ENCODE measurements at regions not wholly inside any gene's neighbourhood (a gene's known extent, or its start where the extent isn't known, plus 50 kb on each side); places are given as distances from the start of the nearest gene placed in this dataset.

DNA sequence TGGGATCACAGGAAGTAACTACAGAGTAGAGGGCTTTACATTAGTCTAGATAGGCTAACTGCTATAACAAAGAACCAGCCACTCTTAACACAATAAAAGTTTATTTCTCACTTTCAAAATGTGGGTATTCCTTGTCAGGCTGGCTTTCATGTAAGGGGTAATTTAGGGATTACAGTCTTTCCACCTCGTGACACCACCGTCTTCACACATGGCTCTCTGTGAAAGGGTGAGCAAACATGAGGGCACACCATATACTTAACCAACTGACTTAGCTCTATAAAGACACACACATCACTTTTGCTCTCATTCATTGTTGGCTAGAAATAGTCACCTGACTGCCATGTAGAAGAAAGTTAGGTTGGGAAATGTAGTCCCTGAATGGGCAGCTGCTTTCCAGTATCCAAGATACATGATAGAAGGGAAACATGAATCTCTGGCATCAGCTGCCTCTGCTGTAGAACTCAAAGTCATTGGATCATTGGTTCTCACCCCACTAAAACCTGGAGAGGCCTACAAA, 66.1 kb upstream of the CRY1 start:
- TF ChIP-seq, protein P1, sequence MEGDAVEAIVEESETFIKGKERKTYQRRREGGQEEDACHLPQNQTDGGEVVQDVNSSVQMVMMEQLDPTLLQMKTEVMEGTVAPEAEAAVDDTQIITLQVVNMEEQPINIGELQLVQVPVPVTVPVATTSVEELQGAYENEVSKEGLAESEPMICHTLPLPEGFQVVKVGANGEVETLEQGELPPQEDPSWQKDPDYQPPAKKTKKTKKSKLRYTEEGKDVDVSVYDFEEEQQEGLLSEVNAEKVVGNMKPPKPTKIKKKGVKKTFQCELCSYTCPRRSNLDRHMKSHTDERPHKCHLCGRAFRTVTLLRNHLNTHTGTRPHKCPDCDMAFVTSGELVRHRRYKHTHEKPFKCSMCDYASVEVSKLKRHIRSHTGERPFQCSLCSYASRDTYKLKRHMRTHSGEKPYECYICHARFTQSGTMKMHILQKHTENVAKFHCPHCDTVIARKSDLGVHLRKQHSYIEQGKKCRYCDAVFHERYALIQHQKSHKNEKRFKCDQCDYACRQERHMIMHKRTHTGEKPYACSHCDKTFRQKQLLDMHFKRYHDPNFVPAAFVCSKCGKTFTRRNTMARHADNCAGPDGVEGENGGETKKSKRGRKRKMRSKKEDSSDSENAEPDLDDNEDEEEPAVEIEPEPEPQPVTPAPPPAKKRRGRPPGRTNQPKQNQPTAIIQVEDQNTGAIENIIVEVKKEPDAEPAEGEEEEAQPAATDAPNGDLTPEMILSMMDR (IDR thresholded peaks at IDR 0.05): no peak
- no peaks in the 10 kb centered on the region for H3K27me3 ChIP-seq (ENCODE audit: control insufficient read depth, insufficient read depth, low read length)

DNA sequence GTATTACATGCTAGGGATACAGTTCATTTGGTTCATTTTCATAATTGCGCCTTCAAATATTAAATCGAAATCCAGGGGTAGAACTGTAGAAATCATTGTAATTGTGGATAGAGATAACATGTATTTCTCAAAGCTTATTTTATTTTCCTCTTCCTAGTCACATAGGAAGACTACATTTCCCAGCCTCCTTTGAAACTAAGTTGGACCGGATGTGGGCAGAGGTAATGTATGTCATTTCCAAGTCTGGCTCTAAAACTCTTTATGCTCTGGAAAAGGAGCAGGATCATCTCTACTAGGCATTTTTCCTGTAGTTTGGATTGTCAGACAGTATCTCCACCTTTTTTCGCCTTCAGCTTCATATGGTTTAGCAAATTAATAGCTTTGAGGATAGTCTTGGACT, 70.1 kb upstream of the CRY1 start:
- H3K9ac ChIP-seq: no peak overlapping the region
- peak overlapping the region; percentile 96 for H3K27ac ChIP-seq
- no peak overlapping the region for H3K4me2 ChIP-seq (ENCODE audit: low read length)
- no peak overlapping the region for H2AFZ ChIP-seq
- H3K4me1 ChIP-seq: peaks cover 50% of the 10 kb centered on the region
- TF ChIP-seq, protein P1 (IDR thresholded peaks at IDR 0.05): no peak
- no peak overlapping the region for H3K4me3 ChIP-seq (ENCODE audit: low read depth, low read length)
- H3K79me2 ChIP-seq: no peaks in the 10 kb centered on the region
- H3K36me3 ChIP-seq (ENCODE audit: control insufficient read depth, insufficient read depth, low read length): no peaks in the 10 kb centered on the region
- no peaks in the 10 kb centered on the region for H3K9me3 ChIP-seq (ENCODE audit: control insufficient read depth, low read length)
- no peaks in the 10 kb centered on the region for H3K27me3 ChIP-seq (ENCODE audit: control insufficient read depth, insufficient read depth, low read length)

More for the DNA sequence above, 66.1 kb upstream of the CRY1 start:
- H3K4me2 ChIP-seq (ENCODE audit: low read length): no peak overlapping the region
- no peaks in the 10 kb centered on the region for H3K36me3 ChIP-seq (ENCODE audit: control insufficient read depth, insufficient read depth, low read length)
- no peak overlapping the region for H3K4me3 ChIP-seq (ENCODE audit: low read depth, low read length)
- peak overlapping the region; percentile 18 for H2AFZ ChIP-seq
- no peaks in the 10 kb centered on the region for H3K9me3 ChIP-seq (ENCODE audit: control insufficient read depth, low read length)
- no peak overlapping the region for H3K9ac ChIP-seq
- no peaks in the 10 kb centered on the region for H3K79me2 ChIP-seq
- H3K27ac ChIP-seq: peak overlapping the region; percentile 96
- peaks cover 56% of the 10 kb centered on the region for H3K4me1 ChIP-seq

DNA sequence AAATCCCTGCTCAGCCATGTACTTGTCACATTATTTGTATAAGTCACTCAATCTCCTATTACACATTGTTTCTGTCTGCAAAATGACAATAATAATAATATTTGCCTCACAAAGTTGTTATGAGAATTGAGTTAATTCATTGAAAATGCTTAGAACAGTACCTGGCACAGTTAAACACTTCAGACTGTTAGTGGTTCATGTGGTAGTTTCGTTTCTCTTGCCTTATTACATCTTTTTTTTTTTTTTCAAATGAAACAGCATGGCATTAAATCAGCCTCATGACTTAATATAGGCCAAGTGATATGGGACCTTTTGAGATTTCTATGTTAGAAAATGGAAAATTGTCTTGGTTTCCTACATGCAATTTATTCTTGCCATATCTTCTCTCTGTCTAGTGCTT, 71.0 kb upstream of the CRY1 start:
- H3K9me3 ChIP-seq (ENCODE audit: control insufficient read depth, low read length): no peaks in the 10 kb centered on the region
- no peak overlapping the region for H3K4me2 ChIP-seq (ENCODE audit: low read length)
- H3K4me1 ChIP-seq: peaks cover 52% of the 10 kb centered on the region
- no peak overlapping the region for H3K9ac ChIP-seq
- TF ChIP-seq, protein P1 (IDR thresholded peaks at IDR 0.05): no peak
- no peaks in the 10 kb centered on the region for H3K36me3 ChIP-seq (ENCODE audit: control insufficient read depth, insufficient read depth, low read length)
- no peaks in the 10 kb centered on the region for H3K79me2 ChIP-seq
- no peak overlapping the region for H2AFZ ChIP-seq
- H3K27me3 ChIP-seq (ENCODE audit: control insufficient read depth, insufficient read depth, low read length): no peaks in the 10 kb centered on the region
- H3K4me3 ChIP-seq (ENCODE audit: low read depth, low read length): no peak overlapping the region
- peak overlapping the region; percentile 96 for H3K27ac ChIP-seq

DNA sequence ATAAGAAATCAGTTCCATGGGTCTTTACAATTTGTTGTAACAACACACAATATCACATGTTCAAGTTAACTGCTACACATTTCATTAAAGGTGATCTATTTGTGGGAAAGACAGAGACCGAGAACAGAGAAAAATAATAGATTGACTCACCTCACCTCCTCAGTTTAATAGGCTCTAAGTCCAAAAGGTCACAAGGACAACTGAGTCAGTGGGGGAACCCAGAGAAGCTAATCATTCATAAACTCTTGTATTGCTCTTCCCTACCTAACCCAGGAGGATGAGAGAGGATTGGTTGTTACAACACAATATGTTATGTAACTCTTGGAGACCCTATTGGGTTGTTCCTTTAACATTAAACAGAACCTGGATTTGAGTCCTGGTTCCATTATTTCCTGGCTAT, 72.2 kb upstream of the CRY1 start:
- Histone ChIP-seq H3K4me2 (ENCODE audit: low read length) (no peak overlapping the region), H3K79me2 (no peaks in the 10 kb centered on the region), H3K27ac (no peak overlapping the region), H3K4me1 (peaks cover 41% of the 10 kb centered on the region), H3K9ac (no peak overlapping the region), H3K9me3 (ENCODE audit: control insufficient read depth, low read length) (no peaks in the 10 kb centered on the region), H3K27me3 (ENCODE audit: control insufficient read depth, insufficient read depth, low read length) (no peaks in the 10 kb centered on the region), H2AFZ (no peak overlapping the region), H3K36me3 (ENCODE audit: control insufficient read depth, insufficient read depth, low read length) (no peaks in the 10 kb centered on the region), H3K4me3 (ENCODE audit: low read depth, low read length) (no peak overlapping the region)
- TF ChIP-seq, protein P1 (IDR thresholded peaks at IDR 0.05): no peak

DNA sequence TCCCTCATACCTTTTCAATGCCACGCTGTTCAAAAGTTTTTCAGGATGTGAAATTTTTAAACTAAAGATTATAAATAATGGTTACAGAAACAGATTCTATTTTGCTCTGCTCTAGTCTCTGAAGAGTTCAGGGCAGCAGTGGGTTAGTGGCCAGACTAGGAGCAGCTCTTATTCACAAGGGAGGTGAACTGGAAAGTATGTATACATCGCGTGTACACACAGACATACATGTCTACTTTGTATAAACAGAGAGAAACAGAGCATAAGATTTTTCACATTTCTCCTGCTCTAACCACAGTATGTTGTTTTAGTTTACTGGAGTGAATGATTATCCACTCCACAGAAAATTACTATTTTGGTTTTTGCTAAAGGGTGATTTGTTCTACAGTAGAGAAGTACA, 74.4 kb upstream of the CRY1 start:
- H3K79me2 ChIP-seq: no peaks in the 10 kb centered on the region
- peaks cover 30% of the 10 kb centered on the region for H3K4me1 ChIP-seq
- H3K4me3 ChIP-seq (ENCODE audit: low read depth, low read length): no peak overlapping the region
- TF ChIP-seq, protein P1 (IDR thresholded peaks at IDR 0.05): no peak
- H3K9ac ChIP-seq: no peak overlapping the region
- peak overlapping the region; percentile 51 for H3K27ac ChIP-seq
- H3K36me3 ChIP-seq (ENCODE audit: control insufficient read depth, insufficient read depth, low read length): no peaks in the 10 kb centered on the region
- no peaks in the 10 kb centered on the region for H3K27me3 ChIP-seq (ENCODE audit: control insufficient read depth, insufficient read depth, low read length)
- no peaks in the 10 kb centered on the region for H3K9me3 ChIP-seq (ENCODE audit: control insufficient read depth, low read length)
- H2AFZ ChIP-seq: peak overlapping the region; percentile 76
- no peak overlapping the region for H3K4me2 ChIP-seq (ENCODE audit: low read length)
